ENCODE measurements at regions not wholly inside any gene's neighbourhood (a gene's known extent, or its start where the extent isn't known, plus 50 kb on each side); places are given as distances from the start of the nearest gene placed in this dataset.

DNA sequence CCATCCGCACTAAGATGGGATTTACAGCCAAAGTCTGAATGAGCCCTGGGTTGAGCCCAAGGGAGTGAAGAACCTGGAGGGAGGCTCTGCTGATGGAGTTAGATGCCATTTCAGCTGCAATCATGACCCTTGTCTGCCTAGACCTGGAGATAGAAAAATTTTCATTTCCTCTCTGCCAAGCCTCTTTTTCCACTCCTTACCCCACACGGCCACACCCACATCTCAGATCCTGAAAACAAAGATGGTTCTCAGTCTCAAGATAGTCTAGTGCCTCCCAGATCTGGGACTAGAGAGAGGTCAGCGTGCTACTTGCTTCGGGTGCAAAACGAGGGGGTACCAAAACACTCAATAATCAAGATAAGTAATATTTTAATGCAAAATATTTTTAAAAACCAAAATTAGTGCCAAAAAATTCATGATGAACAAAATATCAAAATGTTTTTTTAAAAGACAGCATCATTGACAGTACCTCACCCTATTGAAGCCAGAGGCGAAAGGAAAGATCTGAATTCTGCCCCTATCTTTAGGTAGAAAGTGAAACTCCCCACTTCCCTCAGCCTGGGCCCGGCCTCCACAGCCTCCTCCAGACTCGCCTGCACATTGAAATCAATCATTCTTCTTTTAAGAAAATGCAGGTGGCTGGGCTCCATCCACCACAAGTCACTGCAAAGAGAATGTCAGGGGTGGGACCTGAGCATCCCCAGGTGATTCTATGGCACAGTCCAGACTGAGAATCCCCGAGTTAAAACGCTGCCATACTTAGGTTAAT lies 57.8 kb upstream of the GPR45 start:
- intact Hi-C loops (cut with micrococcal nuclease): no loop called here
- 33% methylated on average over 1 of the region's 10 CpGs; no CpG with 5 or more reads in 1 of the 2 experiments for WGBS, 2 experiments (ENCODE audit: extremely low coverage in 2 of 2, insufficient read length in 1 of 2)
- no peak overlapping the region for H2AK9ac ChIP-seq (replicated peaks; ENCODE audit: low read depth, low read length, poor library complexity)
- H3K4ac ChIP-seq (ENCODE audit: low read depth, low read length): no peak overlapping the region
- ATAC-seq (ENCODE audit: low read depth) (no peak), DNase-seq (no peak)
- H3K14ac ChIP-seq (replicated peaks; ENCODE audit: low read depth, low read length): no peak overlapping the region
- H2BK120ac ChIP-seq (ENCODE audit: low read depth, low read length): no peak overlapping the region
- H3K4me2 ChIP-seq (ENCODE audit: low read depth, low read length): no peak overlapping the region
- H2BK15ac ChIP-seq (ENCODE audit: low read depth, low read length): no peak overlapping the region
- no peak overlapping the region for H3K23ac ChIP-seq (ENCODE audit: low read depth, low read length)
- no peak overlapping the region for H4K5ac ChIP-seq (ENCODE audit: low read depth, low read length)
- no peak overlapping the region for H4K8ac ChIP-seq (ENCODE audit: low read depth in 2 of 2, low read length in 2 of 2)
- no peaks in the 10 kb centered on the region for H3K9me1 ChIP-seq (ENCODE audit: insufficient read depth, low read length)
- H3K27me3 ChIP-seq (ENCODE audit: control insufficient read depth, insufficient read depth, low read length): peaks cover 18% of the 10 kb centered on the region
- no peak overlapping the region for H3K18ac ChIP-seq (ENCODE audit: low read depth, low read length)
- in situ Hi-C loops (cut with MboI; ENCODE audit: low sequenced_read_pairs): no loop called here
- no peak overlapping the region for H3K27ac ChIP-seq (ENCODE audit: insufficient read depth, low read length)
- H4K91ac ChIP-seq (ENCODE audit: insufficient read depth, low read depth, low read length): no peak overlapping the region
- H2BK5ac ChIP-seq (ENCODE audit: low read depth, low read length, poor library complexity, severe bottlenecking): no peak overlapping the region
- no peak overlapping the region for H2AK5ac ChIP-seq (ENCODE audit: low read depth, low read length)
- H3K9me3 ChIP-seq (ENCODE audit: control insufficient read depth, insufficient read depth, low read length): no peaks in the 10 kb centered on the region
- no peak overlapping the region for H3K56ac ChIP-seq (ENCODE audit: extremely low read depth, insufficient read depth, low read length)
- no TSS peak for BruUV-seq (replicated peaks)
- TF ChIP-seq CHD1 (IDR thresholded peaks at IDR 0.05; ENCODE audit: low read depth, low read length): no peak
- TF ChIP-seq RAD21 (IDR thresholded peaks at IDR 0.05; ENCODE audit: low read length): no peak
- TF ChIP-seq MAFK (IDR thresholded peaks at IDR 0.05; ENCODE audit: low read depth, low read length): no peak
- TF ChIP-seq, protein P1, sequence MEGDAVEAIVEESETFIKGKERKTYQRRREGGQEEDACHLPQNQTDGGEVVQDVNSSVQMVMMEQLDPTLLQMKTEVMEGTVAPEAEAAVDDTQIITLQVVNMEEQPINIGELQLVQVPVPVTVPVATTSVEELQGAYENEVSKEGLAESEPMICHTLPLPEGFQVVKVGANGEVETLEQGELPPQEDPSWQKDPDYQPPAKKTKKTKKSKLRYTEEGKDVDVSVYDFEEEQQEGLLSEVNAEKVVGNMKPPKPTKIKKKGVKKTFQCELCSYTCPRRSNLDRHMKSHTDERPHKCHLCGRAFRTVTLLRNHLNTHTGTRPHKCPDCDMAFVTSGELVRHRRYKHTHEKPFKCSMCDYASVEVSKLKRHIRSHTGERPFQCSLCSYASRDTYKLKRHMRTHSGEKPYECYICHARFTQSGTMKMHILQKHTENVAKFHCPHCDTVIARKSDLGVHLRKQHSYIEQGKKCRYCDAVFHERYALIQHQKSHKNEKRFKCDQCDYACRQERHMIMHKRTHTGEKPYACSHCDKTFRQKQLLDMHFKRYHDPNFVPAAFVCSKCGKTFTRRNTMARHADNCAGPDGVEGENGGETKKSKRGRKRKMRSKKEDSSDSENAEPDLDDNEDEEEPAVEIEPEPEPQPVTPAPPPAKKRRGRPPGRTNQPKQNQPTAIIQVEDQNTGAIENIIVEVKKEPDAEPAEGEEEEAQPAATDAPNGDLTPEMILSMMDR (conservative IDR thresholded peaks at IDR 0.05; ENCODE audit: low read depth, low read length): no peak
- no peak for TF ChIP-seq FOS (IDR thresholded peaks at IDR 0.05; ENCODE audit: low read depth, low read length)
- TF ChIP-seq RCOR1 (IDR thresholded peaks at IDR 0.05; ENCODE audit: insufficient replicate concordance, low read length): no peak
- no peak for TF ChIP-seq SMC3 (IDR thresholded peaks at IDR 0.05; ENCODE audit: low read depth, low read length)
- TF ChIP-seq MXI1 (IDR thresholded peaks at IDR 0.05; ENCODE audit: borderline replicate concordance, low read depth, low read length): no peak
- TF ChIP-seq MAZ (IDR thresholded peaks at IDR 0.05; ENCODE audit: borderline replicate concordance, low read depth, low read length): no peak
- dilution Hi-C loops (cut with HindIII; ENCODE audit: low sequenced_read_pairs, unreplicated experiment): no loop called here
- no peaks in the 10 kb centered on the region for H4K20me1 ChIP-seq (ENCODE audit: insufficient read depth, low read length)
- no peak overlapping the region for H3K9ac ChIP-seq (ENCODE audit: low read depth, low read length)
- ChIA-PET CTCF (no interaction called here), POLR2A (ENCODE audit: unreplicated experiment) (no interaction called here)
- H2AFZ ChIP-seq (replicated peaks; ENCODE audit: low read length, poor library complexity): no peak overlapping the region
- no peak overlapping the region for H2BK20ac ChIP-seq (ENCODE audit: low read depth, low read length)
- H3K79me1 ChIP-seq (ENCODE audit: low read depth in 1 of 2, low read length in 2 of 2): no peaks in the 10 kb centered on the region
- H3K4me3 ChIP-seq (ENCODE audit: insufficient read depth, low read depth, low read length): no peak overlapping the region
- no peaks in the 10 kb centered on the region for H3K4me1 ChIP-seq (ENCODE audit: control insufficient read depth, insufficient read depth, low read length)
- H3K36me3 ChIP-seq (ENCODE audit: control insufficient read depth, insufficient read depth, low read length): no peaks in the 10 kb centered on the region
